Neuronal stem cell (in vitro differentiated cells): ENCODE measurements at regions not wholly inside any gene's neighbourhood (a gene's known extent, or its start where the extent isn't known, plus 50 kb on each side); places are given as distances from the start of the nearest gene placed in this dataset.
A peak's percentile ranks its signal among the peaks of the same experiment; 100 is the strongest.

Experiments
- DNase-seq: peaks from one replicate; pipeline ENCODE4 v3.0.0-alpha.2; 2013; ENCODE audit warnings: low spot score
- H2AFZ ChIP-seq: one replicate; pipeline ENCODE4 v1.6.1; 2013; ENCODE audit warnings: mild to moderate bottlenecking, low read length, inconsistent platforms
- H2AK5ac ChIP-seq: 2 replicates; pipeline ENCODE4 v1.6.1; 2013; ENCODE audit warnings: low read depth, mild to moderate bottlenecking, inconsistent platforms, low read length, moderate library complexity, mixed read lengths
- H2BK120ac ChIP-seq: 2 replicates; pipeline ENCODE4 v1.6.1; 2013; ENCODE audit warnings: low read depth, mild to moderate bottlenecking, inconsistent platforms, low read length, moderate library complexity, mixed read lengths
- H2BK12ac ChIP-seq: one replicate; pipeline ENCODE4 v1.6.1; 2013; ENCODE audit warnings: low read length, inconsistent platforms
- H2BK15ac ChIP-seq: 2 replicates; pipeline ENCODE4 v1.6.1; 2013; ENCODE audit warnings: mild to moderate bottlenecking, low read length, inconsistent platforms, mixed read lengths
- H2BK5ac ChIP-seq: one replicate; pipeline ENCODE4 v1.6.1; 2013; ENCODE audit warnings: inconsistent platforms, mild to moderate bottlenecking, low read length, moderate library complexity
- H3K14ac ChIP-seq: one replicate; pipeline ENCODE4 v1.6.1; 2013; ENCODE audit warnings: low read length, inconsistent platforms
- H3K18ac ChIP-seq: 2 replicates; pipeline ENCODE4 v1.6.1; 2013; ENCODE audit warnings: low read length, inconsistent platforms
- H3K23ac ChIP-seq: 2 replicates; pipeline ENCODE4 v1.6.1; 2013; ENCODE audit warnings: low read depth, mild to moderate bottlenecking, mixed read lengths, low read length, inconsistent platforms; ENCODE audit not compliant: poor library complexity
- H3K27ac ChIP-seq: replicated peaks from 3 replicates; pipeline ENCODE4 v1.5.1; 2013; ENCODE audit warnings: low read length, inconsistent platforms
- H3K27me3 ChIP-seq, 3 experiments: 2 replicates each; pipeline ENCODE4 v1.6.1; 2013; ENCODE audit warnings: low read length in 3 of 3, mild to moderate bottlenecking in 2 of 3, inconsistent platforms in 1 of 3, low read depth in 1 of 3, mixed read lengths in 1 of 3, moderate library complexity in 1 of 3; ENCODE audit not compliant: control insufficient read depth in 3 of 3, insufficient read depth in 3 of 3
- H3K36me3 ChIP-seq, 2 donors: replicated peaks in 1 of 2; 2 replicates each; pipeline ENCODE4 v1.6.1; 2013; ENCODE audit warnings: low read length in 2 of 2; ENCODE audit not compliant: control insufficient read depth in 2 of 2, insufficient read depth in 2 of 2
- H3K4ac ChIP-seq: 2 replicates; pipeline ENCODE4 v1.6.1; 2013; ENCODE audit warnings: inconsistent platforms, mild to moderate bottlenecking, low read length, moderate library complexity
- H3K4me1 ChIP-seq, 2 donors: 1 replicate in 1 of 2; 2 replicates in 1 of 2; pipeline ENCODE4 v1.6.1; 2013; ENCODE audit warnings: low read length in 2 of 2, low read depth in 1 of 2; ENCODE audit not compliant: control insufficient read depth in 2 of 2, insufficient read depth in 1 of 2
- H3K4me2 ChIP-seq: one replicate; pipeline ENCODE4 v1.6.1; 2013; ENCODE audit warnings: mild to moderate bottlenecking, low read length, inconsistent platforms; ENCODE audit not compliant: insufficient read depth, poor library complexity, severe bottlenecking
- H3K4me3 ChIP-seq, 2 donors: 2 replicates each; pipeline ENCODE4 v1.5.1; 2013; ENCODE audit warnings: low read length in 2 of 2, mild to moderate bottlenecking in 2 of 2, inconsistent platforms in 1 of 2, moderate library complexity in 1 of 2
- H3K79me1 ChIP-seq: one replicate; pipeline ENCODE4 v1.6.1; 2013; ENCODE audit warnings: low read depth, mild to moderate bottlenecking, inconsistent platforms, low read length, moderate library complexity
- H3K9ac ChIP-seq: one replicate; pipeline ENCODE4 v1.6.1; 2013; ENCODE audit warnings: mild to moderate bottlenecking, low read depth, low read length, inconsistent platforms; ENCODE audit not compliant: poor library complexity
- H3K9me3 ChIP-seq, 2 donors: replicated peaks in 1 of 2; 2 replicates each; pipeline versions ENCODE3 to v1.6.1; 2013; ENCODE audit warnings: low read length in 2 of 2, mild to moderate bottlenecking in 2 of 2, inconsistent platforms in 1 of 2, low read depth in 1 of 2, mixed read lengths in 1 of 2, moderate library complexity in 1 of 2; ENCODE audit not compliant: control insufficient read depth in 2 of 2, insufficient read depth in 1 of 2
- H4K8ac ChIP-seq: one replicate; pipeline ENCODE4 v1.6.1; 2013; ENCODE audit warnings: low read depth, mild to moderate bottlenecking, inconsistent platforms, low read length, moderate library complexity
- H4K91ac ChIP-seq: one replicate; pipeline ENCODE4 v1.6.1; 2013; ENCODE audit warnings: low read length, low read depth, mild to moderate bottlenecking, inconsistent platforms; ENCODE audit not compliant: poor library complexity
- WGBS, 2 donors: extraction: QIAGEN DNeasy Blood & Tissue Kit; methylation state at CpG; one replicate each; pipeline ENCODE4 v1.1.7; 2013; ENCODE audit warnings: missing lambda C conversion rate in 2 of 2, mixed read lengths in 1 of 2; ENCODE audit not compliant: insufficient read length in 2 of 2, insufficient replicate concordance in 1 of 2; ENCODE audit errors: extremely low coverage in 2 of 2; 5-methylcytosine and 5-hydroxymethylcytosine counted together

GRCh38 chr11:8336356-8337129, 72.9 kb upstream of the LMO1 start:
- no CpG with 5 or more reads among the region's 17 CpGs for WGBS, 2 donors
- Histone ChIP-seq H3K27ac (no peak overlapping the region), H4K91ac (peak overlapping the region; percentile 58), H3K4ac (no peak overlapping the region), H2BK120ac (no peak overlapping the region), H3K4me1 (peaks cover 12 to 25% of the 10 kb centered on the region in 2 donors), H3K18ac (peak overlapping the region; percentile 36), H3K9me3 (no peaks in the 10 kb centered on the region), H3K79me1 (no peaks in the 10 kb centered on the region), H2AFZ (peak overlapping the region; percentile 20), H3K36me3 (no peaks in the 10 kb centered on the region), H2BK5ac (no peak overlapping the region), H3K4me2 (no peak overlapping the region), H2BK15ac (peak overlapping the region; percentile 44), H3K14ac (peak overlapping the region; percentile 48), H4K8ac (peak overlapping the region; percentile 24), H3K23ac (no peak overlapping the region), H2AK5ac (peak overlapping the region; percentile 57), H3K9ac (peak overlapping the region; percentile 25), H3K4me3 (no peak overlapping the region), H2BK12ac (peak overlapping the region; percentile 30), H3K27me3 (no peaks in the 10 kb centered on the region)
- no peak for DNase-seq

- no peaks in the 10 kb centered on the region for H3K79me1 ChIP-seq
- no peak overlapping the region for H2BK5ac ChIP-seq
- H3K4me3 ChIP-seq, result no peak overlapping the region
- no peaks in the 10 kb centered on the region for H3K36me3 ChIP-seq
- no peaks in the 10 kb centered on the region for H3K27me3 ChIP-seq
- H2AFZ ChIP-seq, result no peak overlapping the region
- H3K4me1 ChIP-seq, result peaks cover 14 to 25% of the 10 kb centered on the region in 2 donors
- H4K8ac ChIP-seq, result no peak overlapping the region
- no peak overlapping the region for H2BK120ac ChIP-seq
- H4K91ac ChIP-seq, result no peak overlapping the region
- peak overlapping the region; percentile 30 for H2BK12ac ChIP-seq
- peak overlapping the region; percentile 57 for H2AK5ac ChIP-seq
- WGBS, 2 donors, result no CpG with 5 or more reads among the region's 7 CpGs
- H3K9ac ChIP-seq, result no peak overlapping the region
- no peak overlapping the region for H3K27ac ChIP-seq
- no peak overlapping the region for H2BK15ac ChIP-seq
- no peaks in the 10 kb centered on the region for H3K9me3 ChIP-seq
- peak overlapping the region; percentile 52 for H3K18ac ChIP-seq
- no peak overlapping the region for H3K4ac ChIP-seq
- H3K14ac ChIP-seq, result no peak overlapping the region
- no peak for DNase-seq
- no peak overlapping the region for H3K4me2 ChIP-seq
- H3K23ac ChIP-seq, result no peak overlapping the region
Observed at GRCh38 chr11:8335683-8336082, 72.0 kb upstream of the LMO1 start.

- H2BK12ac ChIP-seq, result no peak overlapping the region
- no peaks in the 10 kb centered on the region for H3K79me1 ChIP-seq
- H3K23ac ChIP-seq, result no peak overlapping the region
- no peaks in the 10 kb centered on the region for H3K27me3 ChIP-seq
- H2BK120ac ChIP-seq, result no peak overlapping the region
- H3K36me3 ChIP-seq, result no peaks in the 10 kb centered on the region
- H3K27ac ChIP-seq, result no peak overlapping the region
- no peak overlapping the region for H3K4me2 ChIP-seq
- H3K9me3 ChIP-seq, result no peaks in the 10 kb centered on the region
- H2BK15ac ChIP-seq, result no peak overlapping the region
- no peak overlapping the region for H2AFZ ChIP-seq
- no peak overlapping the region for H3K18ac ChIP-seq
- H3K4me1 ChIP-seq, result peaks cover 14 to 27% of the 10 kb centered on the region in 2 donors
- no peak overlapping the region for H3K9ac ChIP-seq
- WGBS, 2 donors, result no CpG with 5 or more reads among the region's 8 CpGs
- no peak overlapping the region for H4K91ac ChIP-seq
- no peak overlapping the region for H3K4ac ChIP-seq
- H3K4me3 ChIP-seq, result no peak overlapping the region
- no peak for DNase-seq
- H4K8ac ChIP-seq, result no peak overlapping the region
- no peak overlapping the region for H2BK5ac ChIP-seq
- no peak overlapping the region for H2AK5ac ChIP-seq
- H3K14ac ChIP-seq, result no peak overlapping the region
Observed at GRCh38 chr11:8335186-8335585, 71.5 kb upstream of the LMO1 start.

- no peak overlapping the region for H3K4me2 ChIP-seq
Observed at GRCh38 chr11:8333811-8334401, 70.2 kb upstream of the LMO1 start.

More at GRCh38 chr11:8333811-8334401, 70.2 kb upstream of the LMO1 start:
- H3K9me3 ChIP-seq, result no peaks in the 10 kb centered on the region
- no peak for DNase-seq
- no peak overlapping the region for H3K4me3 ChIP-seq
- no peaks in the 10 kb centered on the region for H3K79me1 ChIP-seq
- H4K8ac ChIP-seq, result no peak overlapping the region
- H2BK12ac ChIP-seq, result peak overlapping the region; percentile 59
- no peaks in the 10 kb centered on the region for H3K27me3 ChIP-seq
- H2BK15ac ChIP-seq, result peak overlapping the region; percentile 41
- H3K27ac ChIP-seq, result peak overlapping the region; percentile 5
- H3K14ac ChIP-seq, result no peak overlapping the region
- peak overlapping the region; percentile 46 for H2AK5ac ChIP-seq
- no peak overlapping the region for H3K9ac ChIP-seq
- H2AFZ ChIP-seq, result no peak overlapping the region
- peak overlapping the region; percentile 27 for H2BK120ac ChIP-seq
- H3K4ac ChIP-seq, result no peak overlapping the region
- H3K36me3 ChIP-seq, result no peaks in the 10 kb centered on the region
- no peak overlapping the region for H2BK5ac ChIP-seq
- peak overlapping the region; percentile 38 for H4K91ac ChIP-seq
- H3K23ac ChIP-seq, result peak overlapping the region; percentile 21
- peak overlapping the region; percentile 11 for H3K18ac ChIP-seq
- WGBS, 2 donors, result no CpG with 5 or more reads among the region's 7 CpGs
- H3K4me1 ChIP-seq, result peaks cover 26 to 36% of the 10 kb centered on the region in 2 donors
